Endothelial cell (in vitro differentiated cells): ENCODE measurements at regions not wholly inside any gene's neighbourhood (a gene's known extent, or its start where the extent isn't known, plus 50 kb on each side); places are given as distances from the start of the nearest gene placed in this dataset.

Experiments
- DNase-seq: peaks from one replicate; pipeline ENCODE4 v3.0.0; 2021; ENCODE audit warnings: low spot score
- H3K27ac Mint-ChIP-seq: one replicate; pipeline ENCODE4 v1.8.0; 2021; ENCODE audit warnings: mixed read lengths, inconsistent platforms; ENCODE audit not compliant: unreplicated experiment
- H3K27me3 Mint-ChIP-seq: one replicate; pipeline ENCODE4 v1.8.0; 2021; ENCODE audit warnings: mild to moderate bottlenecking, moderate library complexity, mixed read lengths, inconsistent platforms; ENCODE audit not compliant: unreplicated experiment
- H3K36me3 Mint-ChIP-seq: one replicate; pipeline ENCODE4 v1.8.0; 2021; ENCODE audit warnings: mild to moderate bottlenecking, low read depth, mixed read lengths, inconsistent platforms; ENCODE audit not compliant: unreplicated experiment
- H3K4me1 Mint-ChIP-seq: one replicate; pipeline ENCODE4 v1.8.0; 2021; ENCODE audit warnings: mild to moderate bottlenecking, mixed read lengths, inconsistent platforms; ENCODE audit not compliant: unreplicated experiment
- H3K4me3 Mint-ChIP-seq: one replicate; pipeline ENCODE4 v1.8.0; 2021; ENCODE audit warnings: mild to moderate bottlenecking, mixed read lengths, inconsistent platforms; ENCODE audit not compliant: unreplicated experiment
- H3K9me3 Mint-ChIP-seq: one replicate; pipeline ENCODE4 v1.8.0; 2021; ENCODE audit warnings: mixed read lengths, inconsistent platforms; ENCODE audit not compliant: unreplicated experiment
- TF ChIP-seq, protein P1 (sequence below): fragments of 200-600 bp; sonication (generic); IDR thresholded peaks from one replicate; pipeline ENCODE4 v1.5.0; 2021; ENCODE audit warnings: antibody characterized with exemption; ENCODE audit not compliant: unreplicated experiment

DNA sequence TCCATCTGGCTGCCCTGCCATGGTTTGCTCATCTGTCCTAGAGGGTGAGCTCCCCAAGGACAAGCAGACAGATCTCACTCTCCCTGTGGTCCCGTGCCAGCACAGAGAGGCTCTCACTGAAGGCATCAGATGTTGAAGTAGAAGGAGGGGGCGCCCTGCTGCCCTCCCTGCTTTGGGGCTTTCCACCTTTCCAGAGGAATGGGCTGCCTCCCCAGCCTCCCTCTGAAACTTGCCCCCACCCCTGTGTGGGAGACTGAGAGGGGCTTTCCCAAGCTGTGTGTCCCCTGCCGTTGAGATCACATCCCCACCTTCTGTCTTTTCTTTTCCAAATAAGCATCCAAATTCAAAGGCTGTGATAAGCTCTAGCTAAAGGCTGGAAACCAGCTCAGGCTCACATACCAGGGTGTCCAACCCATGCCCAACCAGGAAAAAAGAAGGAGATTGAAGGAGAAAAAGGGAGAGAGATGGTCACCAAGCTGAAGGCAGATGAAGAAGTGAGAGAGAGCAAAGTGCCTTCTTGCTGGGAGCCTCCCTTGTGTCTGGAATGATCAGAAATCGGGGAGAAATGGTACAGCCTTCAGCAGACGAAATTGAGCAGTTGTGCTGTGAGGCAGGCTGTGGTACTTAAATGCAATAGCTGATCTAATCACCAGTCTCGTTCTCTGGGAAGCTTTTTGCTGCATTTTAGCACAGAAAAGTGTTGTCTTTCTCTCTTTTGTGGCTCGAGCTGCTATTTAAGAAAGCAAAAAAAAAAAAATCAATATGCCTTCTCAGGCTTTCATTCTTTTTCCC is 145.9 kb upstream of the LHX1 start:
- H3K27ac Mint-ChIP-seq, result no peak overlapping the region
- H3K27me3 Mint-ChIP-seq, result peaks cover 2% of the 10 kb centered on the region
- no peaks in the 10 kb centered on the region for H3K36me3 Mint-ChIP-seq
- DNase-seq, result no peak
- TF ChIP-seq, protein P1, sequence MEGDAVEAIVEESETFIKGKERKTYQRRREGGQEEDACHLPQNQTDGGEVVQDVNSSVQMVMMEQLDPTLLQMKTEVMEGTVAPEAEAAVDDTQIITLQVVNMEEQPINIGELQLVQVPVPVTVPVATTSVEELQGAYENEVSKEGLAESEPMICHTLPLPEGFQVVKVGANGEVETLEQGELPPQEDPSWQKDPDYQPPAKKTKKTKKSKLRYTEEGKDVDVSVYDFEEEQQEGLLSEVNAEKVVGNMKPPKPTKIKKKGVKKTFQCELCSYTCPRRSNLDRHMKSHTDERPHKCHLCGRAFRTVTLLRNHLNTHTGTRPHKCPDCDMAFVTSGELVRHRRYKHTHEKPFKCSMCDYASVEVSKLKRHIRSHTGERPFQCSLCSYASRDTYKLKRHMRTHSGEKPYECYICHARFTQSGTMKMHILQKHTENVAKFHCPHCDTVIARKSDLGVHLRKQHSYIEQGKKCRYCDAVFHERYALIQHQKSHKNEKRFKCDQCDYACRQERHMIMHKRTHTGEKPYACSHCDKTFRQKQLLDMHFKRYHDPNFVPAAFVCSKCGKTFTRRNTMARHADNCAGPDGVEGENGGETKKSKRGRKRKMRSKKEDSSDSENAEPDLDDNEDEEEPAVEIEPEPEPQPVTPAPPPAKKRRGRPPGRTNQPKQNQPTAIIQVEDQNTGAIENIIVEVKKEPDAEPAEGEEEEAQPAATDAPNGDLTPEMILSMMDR, result no peak
- H3K9me3 Mint-ChIP-seq, result no peaks in the 10 kb centered on the region
- H3K4me3 Mint-ChIP-seq, result no peak overlapping the region
- no peaks in the 10 kb centered on the region for H3K4me1 Mint-ChIP-seq

DNA sequence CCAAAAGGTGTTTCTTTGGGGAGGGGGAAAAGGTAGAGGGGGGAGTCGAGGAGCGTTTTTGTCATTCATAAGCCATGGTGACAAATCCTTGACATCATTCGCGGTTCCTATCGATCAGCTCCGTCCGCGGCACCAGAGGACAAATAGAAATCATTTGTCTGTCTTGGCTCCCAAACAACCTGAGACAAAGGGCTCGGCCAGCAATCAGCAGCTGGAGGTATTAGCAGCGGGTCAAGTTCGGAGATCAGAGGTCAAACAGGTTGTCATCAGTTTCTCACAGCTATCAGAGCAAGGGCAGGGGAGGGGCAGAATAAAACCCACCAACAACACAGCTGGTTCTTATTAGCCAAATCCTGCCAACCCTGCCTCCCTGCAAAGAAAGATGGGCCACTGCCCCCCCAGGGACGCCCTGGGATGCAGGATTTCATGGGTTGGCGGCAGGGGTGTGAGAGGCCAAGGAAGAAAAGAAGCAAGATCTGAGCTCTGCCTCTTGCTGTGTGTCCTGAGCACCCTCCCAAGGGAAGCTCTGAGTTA is 145.3 kb upstream of the LHX1 start:
- Mint-ChIP-seq H3K36me3 (no peaks in the 10 kb centered on the region), H3K4me3 (no peak overlapping the region), H3K27ac (no peak overlapping the region), H3K9me3 (no peaks in the 10 kb centered on the region), H3K4me1 (no peaks in the 10 kb centered on the region), H3K27me3 (peaks cover 2% of the 10 kb centered on the region)
- no peak for DNase-seq
- TF ChIP-seq, protein P1, result no peak

DNA sequence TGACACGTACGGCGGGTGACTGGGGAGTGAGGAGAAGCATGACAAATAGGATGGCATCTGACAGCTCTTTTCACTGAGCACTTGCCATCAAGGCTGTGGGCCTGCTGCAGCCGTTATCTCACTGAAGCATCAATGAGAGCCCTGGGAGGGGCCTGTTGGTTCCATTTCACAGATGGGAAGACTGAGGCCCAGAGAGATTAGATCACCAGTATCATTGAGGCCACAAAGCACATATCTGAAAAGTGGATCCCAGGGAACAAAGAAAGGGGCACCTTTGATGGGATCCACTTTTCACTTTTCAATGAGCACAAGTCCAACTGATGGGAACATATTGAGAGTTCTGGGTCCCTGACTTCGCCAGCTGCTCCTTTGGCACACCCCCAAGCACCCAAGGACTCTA is 144.4 kb upstream of the LHX1 start:
- Mint-ChIP-seq H3K4me1 (no peaks in the 10 kb centered on the region), H3K36me3 (no peaks in the 10 kb centered on the region), H3K4me3 (no peak overlapping the region), H3K27me3 (peaks cover 2% of the 10 kb centered on the region), H3K9me3 (no peaks in the 10 kb centered on the region), H3K27ac (no peak overlapping the region)
- TF ChIP-seq, protein P1, result no peak
- no peak for DNase-seq

- no peak overlapping the region for H3K4me3 Mint-ChIP-seq
Observed at GRCh38 chr17:36793976-36794375, 143.3 kb upstream of the LHX1 start.

More at GRCh38 chr17:36793976-36794375, 143.3 kb upstream of the LHX1 start:
- H3K4me1 Mint-ChIP-seq, result no peaks in the 10 kb centered on the region
- no peaks in the 10 kb centered on the region for H3K9me3 Mint-ChIP-seq
- no peak for DNase-seq
- no peak overlapping the region for H3K27ac Mint-ChIP-seq
- no peaks in the 10 kb centered on the region for H3K36me3 Mint-ChIP-seq
- TF ChIP-seq, protein P1, result no peak
- peaks cover under 1% of the 10 kb centered on the region for H3K27me3 Mint-ChIP-seq
